GM12878 (cell line): ENCODE measurements at regions not wholly inside any gene's neighbourhood (a gene's known extent, or its start where the extent isn't known, plus 50 kb on each side); places are given as distances from the start of the nearest gene placed in this dataset.

Experiments used
- HDGF ChIP-seq: fragments of 450-650 bp; IDR thresholded peaks from 2 replicates; pipeline ENCODE4 v1.6.1; 2016; ENCODE audit warnings: antibody characterized with exemption
- IKZF1 ChIP-seq: fragments of 450-650 bp; conservative IDR thresholded peaks from 2 replicates; pipeline ENCODE4 v1.6.1; 2017; ENCODE audit warnings: antibody characterized with exemption, mild to moderate bottlenecking
- RFX5 ChIP-seq: IDR thresholded peaks from 2 replicates; pipeline ENCODE4 v1.6.1; 2011; ENCODE audit warnings: low read depth, low read length, improper control_type of control experiment
- SREBF2 ChIP-seq: IDR thresholded peaks from 2 replicates; pipeline ENCODE4 v1.6.1; 2012; ENCODE audit warnings: mild to moderate bottlenecking, low read length
- TF ChIP-seq, protein P1 (sequence below): IDR thresholded peaks from 2 replicates; pipeline ENCODE4 v1.6.1; 2012; ENCODE audit warnings: improper control_type of control experiment, low read depth, low read length; ENCODE audit not compliant: insufficient replicate concordance
- TF ChIP-seq, protein P2 (sequence below): fragments of 450-650 bp; IDR thresholded peaks from 2 replicates; pipeline ENCODE4 v1.6.1; 2016; ENCODE audit warnings: mild to moderate bottlenecking
- TF ChIP-seq, protein P3 (sequence below), 3 experiments: IDR thresholded peaks in 2 of 3; conservative IDR thresholded peaks in 1 of 3; 2 replicates each; pipeline ENCODE4 v1.5.1; 2011; ENCODE audit warnings: low read depth in 3 of 3, low read length in 3 of 3, mild to moderate bottlenecking in 3 of 3, control low read depth in 2 of 3, moderate library complexity in 2 of 3, inconsistent platforms in 1 of 3, mixed read lengths in 1 of 3; ENCODE audit not compliant: control insufficient read depth in 2 of 3, insufficient read depth in 1 of 3; ENCODE audit errors: extremely low read depth in 1 of 3
- TF ChIP-seq, protein P4 (sequence below): fragments of 450-650 bp; formaldehyde crosslinking; IDR thresholded peaks from 2 replicates; pipeline ENCODE4 v1.5.0; 2022; ENCODE audit warnings: mild to moderate bottlenecking, missing genetic modification characterization
- TF ChIP-seq, protein P5 (sequence below): fragments of 450-650 bp; IDR thresholded peaks from 2 replicates; pipeline ENCODE4 v1.6.1; 2017; ENCODE audit warnings: mild to moderate bottlenecking

DNA sequence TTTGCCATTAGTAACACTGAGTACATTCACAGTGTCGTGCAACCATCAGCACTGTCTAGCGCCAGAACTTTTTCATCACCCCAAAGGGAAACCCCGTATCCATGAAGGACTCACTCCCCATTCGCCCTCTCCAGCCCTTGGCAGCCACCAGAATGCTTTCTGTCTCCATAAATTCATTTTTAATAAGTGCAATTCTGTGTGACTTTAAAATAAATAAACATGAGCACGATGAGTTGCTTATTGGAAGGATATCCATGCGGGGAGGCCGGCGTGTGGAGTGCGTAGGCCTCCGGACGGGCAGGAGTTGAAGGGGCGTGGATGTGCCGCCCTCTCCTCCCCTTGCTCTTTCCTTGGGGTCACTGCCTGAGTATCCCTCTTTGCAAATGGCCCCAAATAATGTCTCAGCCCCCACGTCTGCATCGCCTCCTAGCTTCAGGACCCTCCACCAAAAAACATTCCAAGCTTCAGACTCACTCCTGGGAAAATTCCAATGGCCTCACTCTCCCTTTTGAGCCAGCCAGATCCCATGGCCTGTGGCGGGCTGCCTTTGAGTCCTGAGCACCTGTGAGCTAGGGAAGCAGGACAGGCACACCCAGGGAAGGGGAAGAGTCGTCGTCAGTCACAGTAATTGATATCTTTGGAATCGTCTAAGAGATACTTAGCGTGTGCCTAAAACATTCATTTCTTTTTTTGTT, 306.3 kb downstream of the SEC14L1 start (continued):
- TF ChIP-seq, protein P1, sequence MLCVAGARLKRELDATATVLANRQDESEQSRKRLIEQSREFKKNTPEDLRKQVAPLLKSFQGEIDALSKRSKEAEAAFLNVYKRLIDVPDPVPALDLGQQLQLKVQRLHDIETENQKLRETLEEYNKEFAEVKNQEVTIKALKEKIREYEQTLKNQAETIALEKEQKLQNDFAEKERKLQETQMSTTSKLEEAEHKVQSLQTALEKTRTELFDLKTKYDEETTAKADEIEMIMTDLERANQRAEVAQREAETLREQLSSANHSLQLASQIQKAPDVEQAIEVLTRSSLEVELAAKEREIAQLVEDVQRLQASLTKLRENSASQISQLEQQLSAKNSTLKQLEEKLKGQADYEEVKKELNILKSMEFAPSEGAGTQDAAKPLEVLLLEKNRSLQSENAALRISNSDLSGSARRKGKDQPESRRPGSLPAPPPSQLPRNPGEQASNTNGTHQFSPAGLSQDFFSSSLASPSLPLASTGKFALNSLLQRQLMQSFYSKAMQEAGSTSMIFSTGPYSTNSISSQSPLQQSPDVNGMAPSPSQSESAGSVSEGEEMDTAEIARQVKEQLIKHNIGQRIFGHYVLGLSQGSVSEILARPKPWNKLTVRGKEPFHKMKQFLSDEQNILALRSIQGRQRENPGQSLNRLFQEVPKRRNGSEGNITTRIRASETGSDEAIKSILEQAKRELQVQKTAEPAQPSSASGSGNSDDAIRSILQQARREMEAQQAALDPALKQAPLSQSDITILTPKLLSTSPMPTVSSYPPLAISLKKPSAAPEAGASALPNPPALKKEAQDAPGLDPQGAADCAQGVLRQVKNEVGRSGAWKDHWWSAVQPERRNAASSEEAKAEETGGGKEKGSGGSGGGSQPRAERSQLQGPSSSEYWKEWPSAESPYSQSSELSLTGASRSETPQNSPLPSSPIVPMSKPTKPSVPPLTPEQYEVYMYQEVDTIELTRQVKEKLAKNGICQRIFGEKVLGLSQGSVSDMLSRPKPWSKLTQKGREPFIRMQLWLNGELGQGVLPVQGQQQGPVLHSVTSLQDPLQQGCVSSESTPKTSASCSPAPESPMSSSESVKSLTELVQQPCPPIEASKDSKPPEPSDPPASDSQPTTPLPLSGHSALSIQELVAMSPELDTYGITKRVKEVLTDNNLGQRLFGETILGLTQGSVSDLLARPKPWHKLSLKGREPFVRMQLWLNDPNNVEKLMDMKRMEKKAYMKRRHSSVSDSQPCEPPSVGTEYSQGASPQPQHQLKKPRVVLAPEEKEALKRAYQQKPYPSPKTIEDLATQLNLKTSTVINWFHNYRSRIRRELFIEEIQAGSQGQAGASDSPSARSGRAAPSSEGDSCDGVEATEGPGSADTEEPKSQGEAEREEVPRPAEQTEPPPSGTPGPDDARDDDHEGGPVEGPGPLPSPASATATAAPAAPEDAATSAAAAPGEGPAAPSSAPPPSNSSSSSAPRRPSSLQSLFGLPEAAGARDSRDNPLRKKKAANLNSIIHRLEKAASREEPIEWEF, result no peak
- TF ChIP-seq, protein P2, sequence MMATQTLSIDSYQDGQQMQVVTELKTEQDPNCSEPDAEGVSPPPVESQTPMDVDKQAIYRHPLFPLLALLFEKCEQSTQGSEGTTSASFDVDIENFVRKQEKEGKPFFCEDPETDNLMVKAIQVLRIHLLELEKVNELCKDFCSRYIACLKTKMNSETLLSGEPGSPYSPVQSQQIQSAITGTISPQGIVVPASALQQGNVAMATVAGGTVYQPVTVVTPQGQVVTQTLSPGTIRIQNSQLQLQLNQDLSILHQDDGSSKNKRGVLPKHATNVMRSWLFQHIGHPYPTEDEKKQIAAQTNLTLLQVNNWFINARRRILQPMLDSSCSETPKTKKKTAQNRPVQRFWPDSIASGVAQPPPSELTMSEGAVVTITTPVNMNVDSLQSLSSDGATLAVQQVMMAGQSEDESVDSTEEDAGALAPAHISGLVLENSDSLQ, result no peak
- 0 out of 2 replicates have a peak, but pooled peaks have one; percentile 4 for TF ChIP-seq IKZF1
- TF ChIP-seq, protein P3, sequence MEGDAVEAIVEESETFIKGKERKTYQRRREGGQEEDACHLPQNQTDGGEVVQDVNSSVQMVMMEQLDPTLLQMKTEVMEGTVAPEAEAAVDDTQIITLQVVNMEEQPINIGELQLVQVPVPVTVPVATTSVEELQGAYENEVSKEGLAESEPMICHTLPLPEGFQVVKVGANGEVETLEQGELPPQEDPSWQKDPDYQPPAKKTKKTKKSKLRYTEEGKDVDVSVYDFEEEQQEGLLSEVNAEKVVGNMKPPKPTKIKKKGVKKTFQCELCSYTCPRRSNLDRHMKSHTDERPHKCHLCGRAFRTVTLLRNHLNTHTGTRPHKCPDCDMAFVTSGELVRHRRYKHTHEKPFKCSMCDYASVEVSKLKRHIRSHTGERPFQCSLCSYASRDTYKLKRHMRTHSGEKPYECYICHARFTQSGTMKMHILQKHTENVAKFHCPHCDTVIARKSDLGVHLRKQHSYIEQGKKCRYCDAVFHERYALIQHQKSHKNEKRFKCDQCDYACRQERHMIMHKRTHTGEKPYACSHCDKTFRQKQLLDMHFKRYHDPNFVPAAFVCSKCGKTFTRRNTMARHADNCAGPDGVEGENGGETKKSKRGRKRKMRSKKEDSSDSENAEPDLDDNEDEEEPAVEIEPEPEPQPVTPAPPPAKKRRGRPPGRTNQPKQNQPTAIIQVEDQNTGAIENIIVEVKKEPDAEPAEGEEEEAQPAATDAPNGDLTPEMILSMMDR (IDR thresholded peaks at IDR 0.05 in 2 of 3, conservative IDR thresholded peaks at IDR 0.05 in 1 of 3; ENCODE audit: control insufficient read depth in 2 of 3, extremely low read depth in 1 of 3, insufficient read depth in 1 of 3, low read depth in 3 of 3, low read length in 3 of 3), result no peak
- TF ChIP-seq HDGF, result no peak
- no peak for TF ChIP-seq RFX5
- TF ChIP-seq, protein P4, sequence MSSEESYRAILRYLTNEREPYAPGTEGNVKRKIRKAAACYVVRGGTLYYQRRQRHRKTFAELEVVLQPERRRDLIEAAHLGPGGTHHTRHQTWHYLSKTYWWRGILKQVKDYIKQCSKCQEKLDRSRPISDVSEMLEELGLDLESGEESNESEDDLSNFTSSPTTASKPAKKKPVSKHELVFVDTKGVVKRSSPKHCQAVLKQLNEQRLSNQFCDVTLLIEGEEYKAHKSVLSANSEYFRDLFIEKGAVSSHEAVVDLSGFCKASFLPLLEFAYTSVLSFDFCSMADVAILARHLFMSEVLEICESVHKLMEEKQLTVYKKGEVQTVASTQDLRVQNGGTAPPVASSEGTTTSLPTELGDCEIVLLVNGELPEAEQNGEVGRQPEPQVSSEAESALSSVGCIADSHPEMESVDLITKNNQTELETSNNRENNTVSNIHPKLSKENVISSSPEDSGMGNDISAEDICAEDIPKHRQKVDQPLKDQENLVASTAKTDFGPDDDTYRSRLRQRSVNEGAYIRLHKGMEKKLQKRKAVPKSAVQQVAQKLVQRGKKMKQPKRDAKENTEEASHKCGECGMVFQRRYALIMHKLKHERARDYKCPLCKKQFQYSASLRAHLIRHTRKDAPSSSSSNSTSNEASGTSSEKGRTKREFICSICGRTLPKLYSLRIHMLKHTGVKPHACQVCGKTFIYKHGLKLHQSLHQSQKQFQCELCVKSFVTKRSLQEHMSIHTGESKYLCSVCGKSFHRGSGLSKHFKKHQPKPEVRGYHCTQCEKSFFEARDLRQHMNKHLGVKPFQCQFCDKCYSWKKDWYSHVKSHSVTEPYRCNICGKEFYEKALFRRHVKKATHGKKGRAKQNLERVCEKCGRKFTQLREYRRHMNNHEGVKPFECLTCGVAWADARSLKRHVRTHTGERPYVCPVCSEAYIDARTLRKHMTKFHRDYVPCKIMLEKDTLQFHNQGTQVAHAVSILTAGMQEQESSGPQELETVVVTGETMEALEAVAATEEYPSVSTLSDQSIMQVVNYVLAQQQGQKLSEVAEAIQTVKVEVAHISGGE (CRISPR knock-in tag), result no peak
- no peak for TF ChIP-seq SREBF2
- TF ChIP-seq, protein P5, sequence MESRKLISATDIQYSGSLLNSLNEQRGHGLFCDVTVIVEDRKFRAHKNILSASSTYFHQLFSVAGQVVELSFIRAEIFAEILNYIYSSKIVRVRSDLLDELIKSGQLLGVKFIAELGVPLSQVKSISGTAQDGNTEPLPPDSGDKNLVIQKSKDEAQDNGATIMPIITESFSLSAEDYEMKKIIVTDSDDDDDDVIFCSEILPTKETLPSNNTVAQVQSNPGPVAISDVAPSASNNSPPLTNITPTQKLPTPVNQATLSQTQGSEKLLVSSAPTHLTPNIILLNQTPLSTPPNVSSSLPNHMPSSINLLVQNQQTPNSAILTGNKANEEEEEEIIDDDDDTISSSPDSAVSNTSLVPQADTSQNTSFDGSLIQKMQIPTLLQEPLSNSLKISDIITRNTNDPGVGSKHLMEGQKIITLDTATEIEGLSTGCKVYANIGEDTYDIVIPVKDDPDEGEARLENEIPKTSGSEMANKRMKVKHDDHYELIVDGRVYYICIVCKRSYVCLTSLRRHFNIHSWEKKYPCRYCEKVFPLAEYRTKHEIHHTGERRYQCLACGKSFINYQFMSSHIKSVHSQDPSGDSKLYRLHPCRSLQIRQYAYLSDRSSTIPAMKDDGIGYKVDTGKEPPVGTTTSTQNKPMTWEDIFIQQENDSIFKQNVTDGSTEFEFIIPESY, result no peak
